GM23338 (cell line): ENCODE measurements at regions not wholly inside any gene's neighbourhood (a gene's known extent, or its start where the extent isn't known, plus 50 kb on each side); places are given as distances from the start of the nearest gene placed in this dataset.

ENCODE experiments used
- ATAC-seq: fragments of 200-7000 bp; cut with Tn5 transposase; 3 replicates; pipeline ENCODE4 v1.9.1; 2020
- DNase-seq: peaks from one replicate; pipeline ENCODE4 v3.0.0-alpha.2; 2015; ENCODE audit warnings: low spot score
- H2AFZ ChIP-seq: fragments of 200-600 bp; sonication (generic); 2 replicates; pipeline ENCODE4 v1.8.0; 2016; ENCODE audit warnings: antibody characterized with exemption, mild to moderate bottlenecking, moderate library complexity
- H3F3A ChIP-seq: fragments of 200-600 bp; sonication (generic); replicated peaks from 2 replicates; pipeline ENCODE4 v1.8.0; 2017; ENCODE audit warnings: antibody characterized with exemption, mixed run types, low read depth
- H3K27ac ChIP-seq: fragments of 200-600 bp; sonication (generic); 2 replicates; pipeline ENCODE4 v1.6.1; 2016; ENCODE audit warnings: low read depth
- H3K27me3 ChIP-seq: fragments of 200-600 bp; sonication (generic); 2 replicates; pipeline ENCODE4 v1.8.0; 2016; ENCODE audit warnings: mild to moderate bottlenecking, mixed run types, moderate library complexity; ENCODE audit not compliant: insufficient read depth
- H3K36me3 ChIP-seq: fragments of 200-600 bp; sonication (generic); 2 replicates; pipeline ENCODE4 v1.8.0; 2016; ENCODE audit warnings: mild to moderate bottlenecking; ENCODE audit not compliant: insufficient read depth
- H3K4me1 ChIP-seq: fragments of 200-600 bp; sonication (generic); 2 replicates; pipeline ENCODE4 v1.8.0; 2016; ENCODE audit warnings: mild to moderate bottlenecking, moderate library complexity; ENCODE audit not compliant: insufficient read depth
- H3K4me2 ChIP-seq: fragments of 200-600 bp; sonication (generic); 2 replicates; pipeline ENCODE4 v1.7.1; 2017; ENCODE audit warnings: mixed run types
- H3K4me3 ChIP-seq: fragments of 200-600 bp; sonication (generic); 2 replicates; pipeline ENCODE4 v1.6.1; 2016; ENCODE audit warnings: mixed run types
- H3K79me2 ChIP-seq: fragments of 200-600 bp; sonication (generic); replicated peaks from 2 replicates; pipeline ENCODE4 v1.8.0; 2017; ENCODE audit warnings: mild to moderate bottlenecking; ENCODE audit not compliant: insufficient read depth
- H3K9me2 ChIP-seq: fragments of 200-600 bp; sonication (generic); 2 replicates; pipeline ENCODE4 v1.8.0; 2017; ENCODE audit not compliant: insufficient read depth
- H4K20me1 ChIP-seq: fragments of 200-600 bp; sonication (generic); replicated peaks from 2 replicates; pipeline ENCODE4 v1.8.0; 2017; ENCODE audit warnings: mild to moderate bottlenecking; ENCODE audit not compliant: insufficient read depth
- H3K27ac Mint-ChIP-seq: 2 replicates; pipeline ENCODE4 v1.8.0; 2020; ENCODE audit warnings: inconsistent platforms, mild to moderate bottlenecking, moderate library complexity, mixed read lengths
- H3K27me3 Mint-ChIP-seq: 3 replicates; pipeline ENCODE4 v1.8.0; 2022; ENCODE audit warnings: low read depth, mild to moderate bottlenecking, moderate library complexity, mixed read lengths, inconsistent platforms; ENCODE audit not compliant: insufficient read depth, poor library complexity
- H3K36me3 Mint-ChIP-seq: 3 replicates; pipeline ENCODE4 v1.8.0; 2021; ENCODE audit warnings: low read depth, mild to moderate bottlenecking, inconsistent platforms, moderate library complexity, mixed read lengths
- H3K4me1 Mint-ChIP-seq: 3 replicates; pipeline ENCODE4 v1.8.0; 2020; ENCODE audit warnings: mild to moderate bottlenecking, inconsistent platforms, mixed read lengths
- H3K4me3 Mint-ChIP-seq: 3 replicates; pipeline ENCODE4 v1.8.0; 2021; ENCODE audit warnings: moderate library complexity, mild to moderate bottlenecking, inconsistent platforms, mixed read lengths
- H3K9me3 Mint-ChIP-seq: 3 replicates; pipeline ENCODE4 v1.8.0; 2020; ENCODE audit warnings: moderate library complexity, mild to moderate bottlenecking, inconsistent platforms, mixed read lengths
- NANOG ChIP-seq: IDR thresholded peaks from 2 replicates; pipeline ENCODE4 v1.6.1; 2016; ENCODE audit warnings: antibody characterized with exemption, borderline replicate concordance
- STAT1 ChIP-seq: IDR thresholded peaks from one replicate; pipeline ENCODE4 v1.6.1; 2016; ENCODE audit warnings: antibody characterized with exemption; ENCODE audit not compliant: unreplicated experiment
- TF ChIP-seq, protein P1 (sequence below): fragments of 250-450 bp; sonication (Bioruptor Pico); IDR thresholded peaks from 2 replicates; pipeline ENCODE4 v1.5.0; 2020; ENCODE audit warnings: mild to moderate bottlenecking, moderate library complexity
- TF ChIP-seq, protein P2 (sequence below): IDR thresholded peaks from 2 replicates; pipeline ENCODE4 v1.6.1; 2016; ENCODE audit warnings: antibody characterized with exemption

DNA sequence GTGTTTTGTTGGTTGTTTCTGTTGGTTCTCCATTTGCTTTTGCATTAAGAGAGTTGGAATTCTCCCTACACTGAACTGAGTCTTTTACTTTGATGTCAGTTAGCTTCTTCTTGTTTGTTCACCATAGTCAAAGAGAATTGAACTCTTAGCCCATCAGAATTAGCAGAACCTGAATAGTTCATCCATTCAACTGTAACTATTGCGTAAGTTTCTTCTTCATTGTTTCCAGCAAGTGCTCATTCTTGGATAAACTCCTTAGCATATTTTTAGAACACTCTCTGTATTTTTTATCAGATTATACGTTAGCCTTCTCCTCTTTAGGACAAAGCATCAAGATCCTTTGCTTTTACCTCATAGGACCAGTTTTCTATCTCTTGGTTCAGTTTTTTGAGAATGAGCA lies 128.4 kb upstream of the RAB11FIP2 start (continued):
- TF ChIP-seq, protein P1, sequence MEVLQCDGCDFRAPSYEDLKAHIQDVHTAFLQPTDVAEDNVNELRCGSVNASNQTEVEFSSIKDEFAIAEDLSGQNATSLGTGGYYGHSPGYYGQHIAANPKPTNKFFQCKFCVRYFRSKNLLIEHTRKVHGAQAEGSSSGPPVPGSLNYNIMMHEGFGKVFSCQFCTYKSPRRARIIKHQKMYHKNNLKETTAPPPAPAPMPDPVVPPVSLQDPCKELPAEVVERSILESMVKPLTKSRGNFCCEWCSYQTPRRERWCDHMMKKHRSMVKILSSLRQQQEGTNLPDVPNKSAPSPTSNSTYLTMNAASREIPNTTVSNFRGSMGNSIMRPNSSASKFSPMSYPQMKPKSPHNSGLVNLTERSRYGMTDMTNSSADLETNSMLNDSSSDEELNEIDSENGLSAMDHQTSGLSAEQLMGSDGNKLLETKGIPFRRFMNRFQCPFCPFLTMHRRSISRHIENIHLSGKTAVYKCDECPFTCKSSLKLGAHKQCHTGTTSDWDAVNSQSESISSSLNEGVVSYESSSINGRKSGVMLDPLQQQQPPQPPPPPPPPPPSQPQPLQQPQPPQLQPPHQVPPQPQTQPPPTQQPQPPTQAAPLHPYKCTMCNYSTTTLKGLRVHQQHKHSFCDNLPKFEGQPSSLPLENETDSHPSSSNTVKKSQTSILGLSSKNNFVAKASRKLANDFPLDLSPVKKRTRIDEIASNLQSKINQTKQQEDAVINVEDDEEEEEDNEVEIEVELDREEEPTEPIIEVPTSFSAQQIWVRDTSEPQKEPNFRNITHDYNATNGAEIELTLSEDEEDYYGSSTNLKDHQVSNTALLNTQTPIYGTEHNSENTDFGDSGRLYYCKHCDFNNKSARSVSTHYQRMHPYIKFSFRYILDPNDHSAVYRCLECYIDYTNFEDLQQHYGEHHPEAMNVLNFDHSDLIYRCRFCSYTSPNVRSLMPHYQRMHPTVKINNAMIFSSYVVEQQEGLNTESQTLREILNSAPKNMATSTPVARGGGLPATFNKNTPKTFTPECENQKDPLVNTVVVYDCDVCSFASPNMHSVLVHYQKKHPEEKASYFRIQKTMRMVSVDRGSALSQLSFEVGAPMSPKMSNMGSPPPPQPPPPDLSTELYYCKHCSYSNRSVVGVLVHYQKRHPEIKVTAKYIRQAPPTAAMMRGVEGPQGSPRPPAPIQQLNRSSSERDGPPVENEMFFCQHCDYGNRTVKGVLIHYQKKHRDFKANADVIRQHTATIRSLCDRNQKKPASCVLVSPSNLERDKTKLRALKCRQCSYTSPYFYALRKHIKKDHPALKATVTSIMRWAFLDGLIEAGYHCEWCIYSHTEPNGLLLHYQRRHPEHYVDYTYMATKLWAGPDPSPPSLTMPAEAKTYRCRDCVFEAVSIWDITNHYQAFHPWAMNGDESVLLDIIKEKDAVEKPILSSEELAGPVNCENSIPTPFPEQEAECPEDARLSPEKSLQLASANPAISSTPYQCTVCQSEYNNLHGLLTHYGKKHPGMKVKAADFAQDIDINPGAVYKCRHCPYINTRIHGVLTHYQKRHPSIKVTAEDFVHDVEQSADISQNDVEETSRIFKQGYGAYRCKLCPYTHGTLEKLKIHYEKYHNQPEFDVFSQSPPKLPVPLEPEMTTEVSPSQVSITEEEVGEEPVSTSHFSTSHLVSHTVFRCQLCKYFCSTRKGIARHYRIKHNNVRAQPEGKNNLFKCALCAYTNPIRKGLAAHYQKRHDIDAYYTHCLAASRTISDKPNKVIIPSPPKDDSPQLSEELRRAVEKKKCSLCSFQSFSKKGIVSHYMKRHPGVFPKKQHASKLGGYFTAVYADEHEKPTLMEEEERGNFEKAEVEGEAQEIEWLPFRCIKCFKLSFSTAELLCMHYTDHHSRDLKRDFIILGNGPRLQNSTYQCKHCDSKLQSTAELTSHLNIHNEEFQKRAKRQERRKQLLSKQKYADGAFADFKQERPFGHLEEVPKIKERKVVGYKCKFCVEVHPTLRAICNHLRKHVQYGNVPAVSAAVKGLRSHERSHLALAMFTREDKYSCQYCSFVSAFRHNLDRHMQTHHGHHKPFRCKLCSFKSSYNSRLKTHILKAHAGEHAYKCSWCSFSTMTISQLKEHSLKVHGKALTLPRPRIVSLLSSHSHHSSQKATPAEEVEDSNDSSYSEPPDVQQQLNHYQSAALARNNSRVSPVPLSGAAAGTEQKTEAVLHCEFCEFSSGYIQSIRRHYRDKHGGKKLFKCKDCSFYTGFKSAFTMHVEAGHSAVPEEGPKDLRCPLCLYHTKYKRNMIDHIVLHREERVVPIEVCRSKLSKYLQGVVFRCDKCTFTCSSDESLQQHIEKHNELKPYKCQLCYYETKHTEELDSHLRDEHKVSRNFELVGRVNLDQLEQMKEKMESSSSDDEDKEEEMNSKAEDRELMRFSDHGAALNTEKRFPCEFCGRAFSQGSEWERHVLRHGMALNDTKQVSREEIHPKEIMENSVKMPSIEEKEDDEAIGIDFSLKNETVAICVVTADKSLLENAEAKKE (CRISPR knock-in tag) = no peak

GRCh38 chr10:118173296-118173695 lies 126.6 kb upstream of the RAB11FIP2 start:
- Mint-ChIP-seq H3K4me1 (no peaks in the 10 kb centered on the region), H3K4me3 (no peak overlapping the region), H3K9me3 (no peaks in the 10 kb centered on the region), H3K36me3 (no peaks in the 10 kb centered on the region), H3K27me3 (no peaks in the 10 kb centered on the region), H3K27ac (no peak overlapping the region)
- Histone ChIP-seq H3K79me2 (no peaks in the 10 kb centered on the region), H3K4me3 (no peak overlapping the region), H3K9me2 (no peaks in the 10 kb centered on the region), H3K27ac (no peak overlapping the region), H3K27me3 (no peaks in the 10 kb centered on the region), H3F3A (no peaks in the 10 kb centered on the region), H4K20me1 (no peaks in the 10 kb centered on the region), H3K36me3 (no peaks in the 10 kb centered on the region), H2AFZ (no peak overlapping the region), H3K4me1 (no peaks in the 10 kb centered on the region), H3K4me2 (no peak overlapping the region)
- TF ChIP-seq, protein P2, sequence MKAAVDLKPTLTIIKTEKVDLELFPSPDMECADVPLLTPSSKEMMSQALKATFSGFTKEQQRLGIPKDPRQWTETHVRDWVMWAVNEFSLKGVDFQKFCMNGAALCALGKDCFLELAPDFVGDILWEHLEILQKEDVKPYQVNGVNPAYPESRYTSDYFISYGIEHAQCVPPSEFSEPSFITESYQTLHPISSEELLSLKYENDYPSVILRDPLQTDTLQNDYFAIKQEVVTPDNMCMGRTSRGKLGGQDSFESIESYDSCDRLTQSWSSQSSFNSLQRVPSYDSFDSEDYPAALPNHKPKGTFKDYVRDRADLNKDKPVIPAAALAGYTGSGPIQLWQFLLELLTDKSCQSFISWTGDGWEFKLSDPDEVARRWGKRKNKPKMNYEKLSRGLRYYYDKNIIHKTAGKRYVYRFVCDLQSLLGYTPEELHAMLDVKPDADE = no peak
- TF ChIP-seq, protein P1 (CRISPR knock-in tag) = no peak
- no peak for TF ChIP-seq NANOG
- TF ChIP-seq STAT1 = no peak
- no peak for ATAC-seq
- no peak for DNase-seq
